Lower lobe of right lung (tissue), 2 donors: ENCODE measurements at regions not wholly inside any gene's neighbourhood (a gene's known extent, or its start where the extent isn't known, plus 50 kb on each side); places are given as distances from the start of the nearest gene placed in this dataset.

Source experiments
- ATAC-seq, 2 donors: fragments of 200-7000 bp; cut with Tn5 transposase; one replicate each; pipeline ENCODE4 v1.9.1; 2020 to 2022; ENCODE audit warnings: mild to moderate bottlenecking in 2 of 2, moderate library complexity in 2 of 2
- DNase-seq: peaks from one replicate; pipeline ENCODE4 v3.0.0-alpha.2; 2020
- H3K27ac ChIP-seq: fragments of 200-600 bp; one replicate; pipeline ENCODE4 v1.8.0; 2022
- H3K27me3 ChIP-seq: fragments of 200-600 bp; one replicate; pipeline ENCODE4 v1.8.0; 2022; ENCODE audit warnings: low read depth
- H3K36me3 ChIP-seq: fragments of 200-600 bp; one replicate; pipeline ENCODE4 v1.8.0; 2022; ENCODE audit warnings: mild to moderate bottlenecking
- H3K4me1 ChIP-seq: fragments of 200-600 bp; one replicate; pipeline ENCODE4 v1.8.0; 2022
- H3K4me3 ChIP-seq: fragments of 200-600 bp; one replicate; pipeline ENCODE4 v1.8.0; 2022; ENCODE audit warnings: mild to moderate bottlenecking
- H3K9me3 ChIP-seq: fragments of 200-600 bp; one replicate; pipeline ENCODE4 v1.8.0; 2022
- CTCF ChIP-seq: fragments of 200-600 bp; IDR thresholded peaks from one replicate; pipeline ENCODE4 v1.8.0; 2022; ENCODE audit warnings: antibody characterized with exemption, mild to moderate bottlenecking
- intact Hi-C: fragments of 100-400 bp; cut with DNase I; formaldehyde crosslinking; loops from one replicate; pipeline ENCODE4 v1.11.0; 2022
- donor health status: DM: no; HTN: yes; CAD: no; lungs with severe emphysema.

GRCh38 chrX:150225266-150225665, 137.9 kb upstream of the MAMLD1 start:
- no peaks in the 10 kb centered on the region for H3K9me3 ChIP-seq
- intact Hi-C loops = no loop called here
- ATAC-seq (no peak), DNase-seq (no peak)
- H3K36me3 ChIP-seq = no peaks in the 10 kb centered on the region
- H3K4me1 ChIP-seq = no peaks in the 10 kb centered on the region
- H3K4me3 ChIP-seq = no peak overlapping the region
- no peak overlapping the region for H3K27ac ChIP-seq
- TF ChIP-seq CTCF = no peak
- no peaks in the 10 kb centered on the region for H3K27me3 ChIP-seq

- ATAC-seq = no peak
- H3K27me3 ChIP-seq = no peaks in the 10 kb centered on the region
- no peaks in the 10 kb centered on the region for H3K4me1 ChIP-seq
- no peak for TF ChIP-seq CTCF
- no peak overlapping the region for H3K27ac ChIP-seq
- no peaks in the 10 kb centered on the region for H3K36me3 ChIP-seq
- no peaks in the 10 kb centered on the region for H3K9me3 ChIP-seq
- intact Hi-C loops = no loop called here
- DNase-seq = no peak
- H3K4me3 ChIP-seq = no peak overlapping the region
Measured at GRCh38 chrX:150225756-150226155, 137.4 kb upstream of the MAMLD1 start.

- Histone ChIP-seq H3K27ac (no peak overlapping the region), H3K4me3 (no peak overlapping the region), H3K9me3 (no peaks in the 10 kb centered on the region), H3K4me1 (no peaks in the 10 kb centered on the region), H3K27me3 (no peaks in the 10 kb centered on the region), H3K36me3 (no peaks in the 10 kb centered on the region)
- intact Hi-C loops = no loop called here
- no peak for TF ChIP-seq CTCF
- ATAC-seq (no peak), DNase-seq (no peak)
Measured at GRCh38 chrX:150226223-150226965, 136.7 kb upstream of the MAMLD1 start.

- no peak for TF ChIP-seq CTCF
- Histone ChIP-seq H3K27ac (no peak overlapping the region), H3K27me3 (no peaks in the 10 kb centered on the region), H3K9me3 (no peaks in the 10 kb centered on the region), H3K36me3 (no peaks in the 10 kb centered on the region), H3K4me3 (no peak overlapping the region), H3K4me1 (no peaks in the 10 kb centered on the region)
- no peak for DNase-seq
- ATAC-seq = no peak
- intact Hi-C loops = no loop called here
Measured at GRCh38 chrX:150227321-150227860, 135.7 kb upstream of the MAMLD1 start.

GRCh38 chrX:150227873-150228410, 135.2 kb upstream of the MAMLD1 start:
- H3K27ac ChIP-seq = no peak overlapping the region
- no peaks in the 10 kb centered on the region for H3K27me3 ChIP-seq
- no peak for DNase-seq
- no peaks in the 10 kb centered on the region for H3K4me1 ChIP-seq
- TF ChIP-seq CTCF = no peak
- intact Hi-C loops = no loop called here
- no peaks in the 10 kb centered on the region for H3K9me3 ChIP-seq
- ATAC-seq = no peak
- no peaks in the 10 kb centered on the region for H3K36me3 ChIP-seq
- H3K4me3 ChIP-seq = no peak overlapping the region
